ENCODE measurements at regions not wholly inside any gene's neighbourhood (a gene's known extent, or its start where the extent isn't known, plus 50 kb on each side); places are given as distances from the start of the nearest gene placed in this dataset.

DNA sequence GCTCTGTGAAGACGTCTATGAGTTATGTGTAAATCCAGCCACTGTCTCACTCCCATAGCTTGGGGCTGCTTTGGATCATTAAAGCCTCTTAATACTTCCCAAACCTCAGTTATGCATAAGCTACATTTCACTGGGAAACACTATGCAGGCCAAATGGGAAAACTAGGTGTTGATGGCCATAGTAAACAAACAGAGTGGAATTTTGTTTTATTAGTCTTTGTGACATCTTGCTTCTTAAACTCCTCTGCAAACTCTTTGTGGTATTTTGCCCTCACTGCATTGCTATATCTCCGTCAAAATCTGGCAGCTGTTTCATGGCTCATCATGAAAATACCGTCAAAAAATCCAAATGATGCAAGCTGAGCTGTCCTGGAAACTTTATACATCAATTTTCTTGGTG is 167.2 kb upstream of the HMHB1 start:
- TF ChIP-seq, protein P1, sequence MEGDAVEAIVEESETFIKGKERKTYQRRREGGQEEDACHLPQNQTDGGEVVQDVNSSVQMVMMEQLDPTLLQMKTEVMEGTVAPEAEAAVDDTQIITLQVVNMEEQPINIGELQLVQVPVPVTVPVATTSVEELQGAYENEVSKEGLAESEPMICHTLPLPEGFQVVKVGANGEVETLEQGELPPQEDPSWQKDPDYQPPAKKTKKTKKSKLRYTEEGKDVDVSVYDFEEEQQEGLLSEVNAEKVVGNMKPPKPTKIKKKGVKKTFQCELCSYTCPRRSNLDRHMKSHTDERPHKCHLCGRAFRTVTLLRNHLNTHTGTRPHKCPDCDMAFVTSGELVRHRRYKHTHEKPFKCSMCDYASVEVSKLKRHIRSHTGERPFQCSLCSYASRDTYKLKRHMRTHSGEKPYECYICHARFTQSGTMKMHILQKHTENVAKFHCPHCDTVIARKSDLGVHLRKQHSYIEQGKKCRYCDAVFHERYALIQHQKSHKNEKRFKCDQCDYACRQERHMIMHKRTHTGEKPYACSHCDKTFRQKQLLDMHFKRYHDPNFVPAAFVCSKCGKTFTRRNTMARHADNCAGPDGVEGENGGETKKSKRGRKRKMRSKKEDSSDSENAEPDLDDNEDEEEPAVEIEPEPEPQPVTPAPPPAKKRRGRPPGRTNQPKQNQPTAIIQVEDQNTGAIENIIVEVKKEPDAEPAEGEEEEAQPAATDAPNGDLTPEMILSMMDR (conservative IDR thresholded peaks at IDR 0.05): no peak
- TF ChIP-seq EZH2 (IDR thresholded peaks at IDR 0.05; ENCODE audit: low read depth): no peak

Data from PC-9 (cell line).